ENCODE measurements at regions not wholly inside any gene's neighbourhood (a gene's known extent, or its start where the extent isn't known, plus 50 kb on each side); places are given as distances from the start of the nearest gene placed in this dataset.

GRCh38 chr12:30045171-30045570 is 261.4 kb upstream of the TMTC1 start:
- no peak for DNase-seq (ENCODE audit: low read depth in 2 of 2)
- H3K4me3 ChIP-seq (replicated peaks in 1 of 2; ENCODE audit: low read depth in 2 of 2, low read length in 2 of 2), result no peak overlapping the region
- TF ChIP-seq CTCF (IDR thresholded peaks at IDR 0.05; ENCODE audit: low read depth, low read length), result no peak

- TF ChIP-seq CTCF (IDR thresholded peaks at IDR 0.05; ENCODE audit: low read depth, low read length), result no peak
- no peak for DNase-seq (ENCODE audit: low read depth in 2 of 2)
- no peak overlapping the region for H3K4me3 ChIP-seq (replicated peaks in 1 of 2; ENCODE audit: low read depth in 2 of 2, low read length in 2 of 2)
Measured at GRCh38 chr12:30044206-30044605, 260.5 kb upstream of the TMTC1 start.

- peak in 1 of 2 donors; percentile 2 for DNase-seq (ENCODE audit: low read depth in 2 of 2)
- H3K4me3 ChIP-seq (replicated peaks in 1 of 2; ENCODE audit: low read depth in 2 of 2, low read length in 2 of 2), result no peak overlapping the region
- no peak for TF ChIP-seq CTCF (IDR thresholded peaks at IDR 0.05; ENCODE audit: low read depth, low read length)
Measured at GRCh38 chr12:30043151-30043847, 259.6 kb upstream of the TMTC1 start.

- no peak overlapping the region for H3K4me3 ChIP-seq (replicated peaks in 1 of 2; ENCODE audit: low read depth in 2 of 2, low read length in 2 of 2)
- TF ChIP-seq CTCF (IDR thresholded peaks at IDR 0.05; ENCODE audit: low read depth, low read length), result no peak
- DNase-seq (ENCODE audit: low read depth in 2 of 2), result no peak
Measured at GRCh38 chr12:30041096-30041495, 257.4 kb upstream of the TMTC1 start.

GRCh38 chr12:30030693-30031374 is 247.1 kb upstream of the TMTC1 start:
- TF ChIP-seq CTCF (IDR thresholded peaks at IDR 0.05; ENCODE audit: low read depth, low read length), result no peak
- no peak overlapping the region for H3K4me3 ChIP-seq (replicated peaks in 1 of 2; ENCODE audit: low read depth in 2 of 2, low read length in 2 of 2)

GRCh38 chr12:30026621-30027234 is 243.0 kb upstream of the TMTC1 start:
- DNase-seq (ENCODE audit: low read depth in 2 of 2), result peak; percentile 80 to 88
- no peak overlapping the region for H3K4me3 ChIP-seq (replicated peaks in 1 of 2; ENCODE audit: low read depth in 2 of 2, low read length in 2 of 2)
- no peak for TF ChIP-seq CTCF (IDR thresholded peaks at IDR 0.05; ENCODE audit: low read depth, low read length)

More at GRCh38 chr12:30030693-30031374, 247.1 kb upstream of the TMTC1 start:
- no peak for DNase-seq (ENCODE audit: low read depth in 2 of 2)
